ENCODE measurements at regions not wholly inside any gene's neighbourhood (a gene's known extent, or its start where the extent isn't known, plus 50 kb on each side); places are given as distances from the start of the nearest gene placed in this dataset.

DNA sequence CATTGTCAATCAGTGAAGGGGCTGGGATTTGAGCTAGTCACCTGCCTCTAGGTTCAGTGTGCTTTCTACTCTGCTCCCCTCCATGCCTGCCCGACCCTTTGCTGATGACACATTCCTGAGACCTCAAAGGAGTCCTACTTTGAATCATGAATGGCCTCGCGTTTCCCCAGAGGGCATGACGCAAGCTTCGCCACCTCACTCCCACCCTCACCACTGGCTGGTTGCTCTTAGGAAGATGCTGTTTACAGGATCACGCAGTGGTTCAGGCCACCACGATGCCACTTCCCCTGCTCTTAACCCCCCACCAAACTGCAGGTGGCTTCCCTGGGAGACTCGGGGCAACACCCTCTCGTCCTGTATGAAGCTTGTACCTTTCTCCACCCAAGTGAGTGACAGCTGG, 62.9 kb upstream of the B3GAT1 start:
- H3K4me3 ChIP-seq (replicated peaks; ENCODE audit: low read depth, low read length) = no peak overlapping the region
- TF ChIP-seq, protein P1, sequence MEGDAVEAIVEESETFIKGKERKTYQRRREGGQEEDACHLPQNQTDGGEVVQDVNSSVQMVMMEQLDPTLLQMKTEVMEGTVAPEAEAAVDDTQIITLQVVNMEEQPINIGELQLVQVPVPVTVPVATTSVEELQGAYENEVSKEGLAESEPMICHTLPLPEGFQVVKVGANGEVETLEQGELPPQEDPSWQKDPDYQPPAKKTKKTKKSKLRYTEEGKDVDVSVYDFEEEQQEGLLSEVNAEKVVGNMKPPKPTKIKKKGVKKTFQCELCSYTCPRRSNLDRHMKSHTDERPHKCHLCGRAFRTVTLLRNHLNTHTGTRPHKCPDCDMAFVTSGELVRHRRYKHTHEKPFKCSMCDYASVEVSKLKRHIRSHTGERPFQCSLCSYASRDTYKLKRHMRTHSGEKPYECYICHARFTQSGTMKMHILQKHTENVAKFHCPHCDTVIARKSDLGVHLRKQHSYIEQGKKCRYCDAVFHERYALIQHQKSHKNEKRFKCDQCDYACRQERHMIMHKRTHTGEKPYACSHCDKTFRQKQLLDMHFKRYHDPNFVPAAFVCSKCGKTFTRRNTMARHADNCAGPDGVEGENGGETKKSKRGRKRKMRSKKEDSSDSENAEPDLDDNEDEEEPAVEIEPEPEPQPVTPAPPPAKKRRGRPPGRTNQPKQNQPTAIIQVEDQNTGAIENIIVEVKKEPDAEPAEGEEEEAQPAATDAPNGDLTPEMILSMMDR (IDR thresholded peaks at IDR 0.05; ENCODE audit: low read depth, low read length, missing control alignments) = no peak
- DNase-seq (ENCODE audit: extremely low read depth, low read depth) = no peak

DNA sequence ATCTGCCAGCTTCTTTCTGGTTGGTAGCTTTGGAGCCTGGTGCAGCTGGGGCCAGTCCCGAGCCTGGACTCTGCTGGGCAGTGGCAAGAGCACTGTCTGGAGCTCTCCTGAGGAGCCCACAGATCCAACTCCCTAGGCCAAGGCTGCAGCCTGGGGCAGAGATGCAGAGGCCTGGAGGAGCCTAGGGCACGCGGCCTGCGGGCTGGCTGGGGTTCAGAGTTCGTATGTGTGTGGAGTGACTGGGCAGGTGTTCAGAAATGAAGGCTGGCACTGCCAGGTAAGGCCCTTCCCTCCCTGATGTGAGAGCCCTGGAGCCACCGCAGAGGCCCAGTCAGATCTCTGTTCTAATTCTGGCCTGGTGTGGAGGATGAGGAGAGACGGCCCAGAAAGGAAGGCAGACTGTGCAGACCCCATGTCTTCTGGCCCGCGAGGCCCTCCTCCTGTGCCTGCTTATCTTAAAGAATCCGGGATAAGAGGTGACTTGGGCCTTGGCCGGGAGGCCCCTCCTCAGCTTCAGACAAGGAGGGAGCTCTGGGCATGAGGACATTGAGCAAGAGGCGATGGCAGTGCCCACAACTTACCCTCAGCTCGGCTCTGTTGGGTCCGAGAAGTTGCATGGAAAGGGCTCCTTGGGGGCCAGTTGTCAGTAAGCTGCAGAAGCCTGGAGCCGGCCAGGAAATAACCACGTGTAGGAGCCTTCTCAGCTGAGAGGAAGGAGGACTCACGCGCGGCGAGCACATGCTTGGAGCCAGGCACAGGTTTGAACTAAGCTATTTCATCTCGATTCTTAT, 62.2 kb upstream of the B3GAT1 start:
- TF ChIP-seq, protein P1 (IDR thresholded peaks at IDR 0.05; ENCODE audit: low read depth, low read length, missing control alignments) = no peak
- no peak for DNase-seq (ENCODE audit: extremely low read depth, low read depth)
- H3K4me3 ChIP-seq (replicated peaks; ENCODE audit: low read depth, low read length) = no peak overlapping the region

DNA sequence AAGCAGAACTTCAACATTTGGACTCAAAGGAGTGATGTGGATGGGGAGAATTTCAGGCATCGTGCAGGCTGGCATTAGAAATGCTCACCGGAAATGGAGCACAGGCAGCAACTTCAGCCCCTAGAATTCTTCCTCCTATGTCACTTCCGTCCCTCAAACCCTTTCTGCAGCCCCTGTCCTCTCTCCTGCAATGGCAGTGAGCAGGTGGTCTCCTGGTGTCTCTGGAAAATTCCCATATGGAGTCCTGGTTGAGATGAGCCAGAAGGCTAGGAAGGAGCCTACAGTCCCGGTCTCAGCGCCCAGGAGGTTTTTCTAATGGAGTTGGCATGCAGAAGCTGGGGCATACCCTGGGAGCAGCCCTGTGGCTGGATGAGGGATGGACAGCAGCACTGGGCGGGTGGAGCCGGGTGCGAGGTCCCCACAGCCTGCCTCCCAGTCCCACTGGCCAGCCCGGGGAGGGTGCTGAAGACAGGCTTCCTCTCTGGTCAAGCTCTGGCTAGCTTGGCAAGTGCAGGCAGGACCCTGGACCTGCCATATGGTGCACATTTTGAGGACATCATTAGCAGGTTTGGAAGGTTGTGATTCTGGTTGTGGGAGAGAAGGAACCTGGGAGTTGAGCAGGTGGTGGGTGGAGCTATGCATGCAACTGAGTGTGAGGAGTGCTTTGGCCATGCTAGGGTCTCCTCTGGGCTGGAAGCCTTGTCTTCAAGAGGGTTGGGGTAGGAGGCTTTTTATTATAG, 59.8 kb upstream of the B3GAT1 start:
- DNase-seq (ENCODE audit: extremely low read depth, low read depth) = no peak
- TF ChIP-seq, protein P1 (IDR thresholded peaks at IDR 0.05; ENCODE audit: low read depth, low read length, missing control alignments) = no peak
- no peak overlapping the region for H3K4me3 ChIP-seq (replicated peaks; ENCODE audit: low read depth, low read length)

DNA sequence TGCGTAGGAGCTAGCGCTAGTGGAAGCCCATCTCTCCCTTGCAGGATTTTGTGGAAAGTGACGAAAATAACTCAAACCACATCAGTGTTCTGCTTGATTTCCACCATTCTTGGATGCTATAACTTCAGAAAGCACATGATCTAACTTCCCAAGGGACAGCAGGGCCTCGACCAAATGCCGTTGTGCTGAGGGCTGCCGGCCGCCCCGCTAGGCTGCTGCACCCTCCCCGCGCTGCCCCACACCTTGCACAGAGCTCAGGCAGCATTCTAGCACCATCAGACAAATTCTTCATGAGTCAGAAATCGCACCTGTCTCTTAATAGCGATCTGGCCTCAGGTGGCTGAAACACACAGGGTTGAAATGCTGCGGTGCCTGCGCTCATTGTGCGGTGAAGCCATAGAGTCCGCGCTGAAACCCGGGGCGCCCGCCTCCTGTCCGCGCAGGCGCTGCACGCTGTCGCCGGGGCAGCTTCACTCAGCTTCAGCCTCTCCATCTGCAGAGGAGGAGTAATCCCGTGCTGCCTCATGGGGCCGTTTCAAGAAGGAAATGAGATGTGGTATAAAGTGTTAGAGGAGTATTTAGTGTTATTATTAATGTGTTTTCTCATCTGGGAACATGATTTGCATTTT, 59.2 kb upstream of the B3GAT1 start:
- no peak for DNase-seq (ENCODE audit: extremely low read depth, low read depth)
- no peak overlapping the region for H3K4me3 ChIP-seq (replicated peaks; ENCODE audit: low read depth, low read length)
- TF ChIP-seq, protein P1 (IDR thresholded peaks at IDR 0.05; ENCODE audit: low read depth, low read length, missing control alignments) = no peak

DNA sequence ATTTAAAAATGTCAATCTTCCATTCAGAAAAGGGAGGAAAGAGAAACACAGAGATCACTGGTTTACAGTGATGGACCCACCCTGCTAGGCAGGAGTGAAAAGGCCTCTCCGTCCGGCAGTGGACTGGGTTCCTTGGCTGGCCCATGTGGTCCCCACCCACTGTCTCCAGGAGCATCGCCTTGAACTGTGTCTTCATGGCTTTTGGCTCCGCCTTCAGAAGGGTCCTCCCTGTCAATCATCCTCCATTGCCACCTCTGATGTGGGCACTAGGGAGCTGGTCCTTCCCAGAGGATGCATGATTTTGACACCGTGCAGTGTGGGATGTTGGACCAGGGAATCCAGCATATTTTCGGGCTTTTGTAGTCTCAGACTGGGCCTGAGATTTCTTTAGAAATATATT, 58.2 kb upstream of the B3GAT1 start:
- DNase-seq (ENCODE audit: extremely low read depth, low read depth) = no peak
- TF ChIP-seq, protein P1 (IDR thresholded peaks at IDR 0.05; ENCODE audit: low read depth, low read length, missing control alignments) = no peak
- H3K4me3 ChIP-seq (replicated peaks; ENCODE audit: low read depth, low read length) = no peak overlapping the region

DNA sequence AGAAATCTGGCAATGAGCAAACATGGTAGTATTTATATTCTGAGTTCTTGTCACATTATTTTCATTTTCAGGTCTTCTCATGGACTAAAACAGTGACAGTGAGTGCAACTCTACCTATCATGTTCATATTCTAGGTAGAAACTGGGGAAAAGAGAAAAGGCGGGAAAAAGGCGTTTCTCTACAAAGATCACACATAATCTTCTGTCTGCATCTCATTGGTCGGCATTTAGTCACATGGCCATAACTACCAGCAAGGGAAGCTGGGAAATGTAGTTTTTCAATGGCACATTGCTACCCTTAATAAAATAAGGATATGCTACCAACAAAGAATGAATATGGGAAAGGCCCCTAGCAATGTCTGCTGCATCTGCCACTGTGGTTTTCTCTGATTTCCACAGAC, 57.6 kb upstream of the B3GAT1 start:
- TF ChIP-seq, protein P1 (IDR thresholded peaks at IDR 0.05; ENCODE audit: low read depth, low read length, missing control alignments) = no peak
- no peak for DNase-seq (ENCODE audit: extremely low read depth, low read depth)

More for the DNA sequence above, 57.6 kb upstream of the B3GAT1 start:
- H3K4me3 ChIP-seq (replicated peaks; ENCODE audit: low read depth, low read length) = no peak overlapping the region

Data from HFF-Myc (cell line).